ENCODE measurements at regions not wholly inside any gene's neighbourhood (a gene's known extent, or its start where the extent isn't known, plus 50 kb on each side); places are given as distances from the start of the nearest gene placed in this dataset.
"Not testable (repeated sequence)": the region's sequence is repeated elsewhere in the genome, so short reads cannot be mapped to it uniquely, and the experiment has no call there.

DNA sequence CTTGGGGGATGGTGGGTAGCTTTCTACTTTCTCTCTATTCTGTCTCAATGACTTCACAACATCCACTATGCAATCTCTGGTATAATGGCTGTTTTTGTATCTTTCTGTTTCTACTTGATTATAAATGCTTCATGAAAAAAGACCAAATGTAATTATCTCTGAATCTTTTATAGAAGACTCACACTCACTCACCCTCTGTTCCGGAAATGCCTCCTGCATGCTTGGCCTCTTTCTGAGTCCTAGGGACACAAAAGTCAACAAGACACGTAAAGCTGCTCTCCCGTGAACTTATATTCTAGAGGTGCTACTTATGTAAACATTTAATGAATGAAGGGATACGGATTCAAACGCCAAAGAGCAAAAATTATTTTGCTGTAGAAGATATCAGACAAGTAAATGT, 502.2 kb upstream of the SOX11 start:
- ATAC-seq (ENCODE audit: poor library complexity) (no peak), DNase-seq (no peak)
- Histone ChIP-seq H3K4me3 (ENCODE audit: low read length) (no peak overlapping the region), H3K9me3 (ENCODE audit: control insufficient read depth in 1 of 2, insufficient read depth in 1 of 2, low read length in 2 of 2) (peaks cover 0 to 4% of the 10 kb centered on the region in 2 experiments), H3K36me3 (ENCODE audit: insufficient read depth, low read length) (no peaks in the 10 kb centered on the region), H3K4me1 (ENCODE audit: insufficient read depth, low read length) (no peaks in the 10 kb centered on the region), H3K27ac (ENCODE audit: low read depth in 1 of 2, low read length in 2 of 2) (no peak overlapping the region), H3K27me3 (ENCODE audit: control insufficient read depth in 1 of 2, insufficient read depth in 2 of 2, low read length in 2 of 2) (no peaks in the 10 kb centered on the region)
- TF ChIP-seq, protein P1, sequence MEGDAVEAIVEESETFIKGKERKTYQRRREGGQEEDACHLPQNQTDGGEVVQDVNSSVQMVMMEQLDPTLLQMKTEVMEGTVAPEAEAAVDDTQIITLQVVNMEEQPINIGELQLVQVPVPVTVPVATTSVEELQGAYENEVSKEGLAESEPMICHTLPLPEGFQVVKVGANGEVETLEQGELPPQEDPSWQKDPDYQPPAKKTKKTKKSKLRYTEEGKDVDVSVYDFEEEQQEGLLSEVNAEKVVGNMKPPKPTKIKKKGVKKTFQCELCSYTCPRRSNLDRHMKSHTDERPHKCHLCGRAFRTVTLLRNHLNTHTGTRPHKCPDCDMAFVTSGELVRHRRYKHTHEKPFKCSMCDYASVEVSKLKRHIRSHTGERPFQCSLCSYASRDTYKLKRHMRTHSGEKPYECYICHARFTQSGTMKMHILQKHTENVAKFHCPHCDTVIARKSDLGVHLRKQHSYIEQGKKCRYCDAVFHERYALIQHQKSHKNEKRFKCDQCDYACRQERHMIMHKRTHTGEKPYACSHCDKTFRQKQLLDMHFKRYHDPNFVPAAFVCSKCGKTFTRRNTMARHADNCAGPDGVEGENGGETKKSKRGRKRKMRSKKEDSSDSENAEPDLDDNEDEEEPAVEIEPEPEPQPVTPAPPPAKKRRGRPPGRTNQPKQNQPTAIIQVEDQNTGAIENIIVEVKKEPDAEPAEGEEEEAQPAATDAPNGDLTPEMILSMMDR (IDR thresholded peaks at IDR 0.05), result no peak
- Mint-ChIP-seq H3K27me3 (no peaks in the 10 kb centered on the region), H3K27ac (no peak overlapping the region), H3K4me3 (no peak overlapping the region), H3K36me3 (ENCODE audit: low read depth) (no peaks in the 10 kb centered on the region), H3K4me1 (ENCODE audit: low read depth) (no peaks in the 10 kb centered on the region), H3K9me3 (no peaks in the 10 kb centered on the region)
- ChIA-PET CTCF (no interaction called here), POLR2A (no interaction called here)
- intact Hi-C loops (cut with DNase I, micrococcal nuclease), result no loop called here

DNA sequence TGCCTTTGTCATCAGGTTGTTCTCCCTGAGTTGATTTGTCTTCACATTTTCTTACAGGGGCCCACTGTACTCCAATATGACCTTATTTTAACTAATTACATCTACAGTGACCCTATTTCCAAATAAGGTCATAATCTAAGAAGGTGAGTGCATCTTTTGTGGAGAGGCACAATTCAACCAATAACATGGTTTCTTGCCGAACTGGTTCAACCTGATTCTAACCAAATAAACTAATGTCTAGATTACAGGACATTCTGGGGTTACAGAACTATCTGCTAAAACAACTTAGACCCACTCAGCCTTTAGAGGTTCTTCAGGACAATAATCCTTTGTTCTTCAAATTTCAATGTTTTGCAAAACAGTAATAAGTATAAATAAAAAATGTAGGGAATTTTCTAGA, 496.5 kb upstream of the SOX11 start:
- Histone ChIP-seq H3K36me3 (ENCODE audit: insufficient read depth, low read length) (no peaks in the 10 kb centered on the region), H3K4me3 (ENCODE audit: low read length) (no peak overlapping the region), H3K27ac (ENCODE audit: low read depth in 1 of 2, low read length in 2 of 2) (no peak overlapping the region), H3K4me1 (ENCODE audit: insufficient read depth, low read length) (no peaks in the 10 kb centered on the region), H3K9me3 (ENCODE audit: control insufficient read depth in 1 of 2, insufficient read depth in 1 of 2, low read length in 2 of 2) (peaks cover 0 to 3% of the 10 kb centered on the region in 2 experiments), H3K27me3 (ENCODE audit: control insufficient read depth in 1 of 2, insufficient read depth in 2 of 2, low read length in 2 of 2) (no peaks in the 10 kb centered on the region)
- ChIA-PET POLR2A (no interaction called here), CTCF (no interaction called here)
- H3K36me3 Mint-ChIP-seq (ENCODE audit: low read depth), result no peaks in the 10 kb centered on the region
- TF ChIP-seq, protein P1 (IDR thresholded peaks at IDR 0.05), result no peak
- intact Hi-C loops (cut with DNase I, micrococcal nuclease), result no loop called here
- no peaks in the 10 kb centered on the region for H3K27me3 Mint-ChIP-seq
- peaks cover 2% of the 10 kb centered on the region for H3K9me3 Mint-ChIP-seq
- no peaks in the 10 kb centered on the region for H3K4me1 Mint-ChIP-seq (ENCODE audit: low read depth)
- H3K27ac Mint-ChIP-seq, result no peak overlapping the region
- DNase-seq, result no peak
- ATAC-seq (ENCODE audit: poor library complexity), result no peak
- H3K4me3 Mint-ChIP-seq, result no peak overlapping the region

- Mint-ChIP-seq H3K27ac (no peak overlapping the region), H3K4me1 (ENCODE audit: low read depth) (no peaks in the 10 kb centered on the region), H3K36me3 (ENCODE audit: low read depth) (no peaks in the 10 kb centered on the region), H3K9me3 (peaks cover 9% of the 10 kb centered on the region), H3K4me3 (no peak overlapping the region), H3K27me3 (no peaks in the 10 kb centered on the region)
- H3K4me3 ChIP-seq (ENCODE audit: low read length), result no peak overlapping the region
- CTCF ChIA-PET, result no interaction called here
- intact Hi-C loops (cut with DNase I, micrococcal nuclease), result no loop called here
- H3K9me3 ChIP-seq (ENCODE audit: control insufficient read depth in 1 of 2, insufficient read depth in 1 of 2, low read length in 2 of 2), result no peaks in the 10 kb centered on the region
- POLR2A ChIA-PET, result interaction anchor here (0.7 kb wide), 1 partner anchor 9 kb away, joined by 3 read pairs; no protein-coding TSS in a partner anchor
- no peak overlapping the region for H3K27ac ChIP-seq (ENCODE audit: low read depth in 1 of 2, low read length in 2 of 2)
- H3K4me1 ChIP-seq (ENCODE audit: insufficient read depth, low read length), result no peaks in the 10 kb centered on the region
- DNase-seq, result no peak
- no peaks in the 10 kb centered on the region for H3K36me3 ChIP-seq (ENCODE audit: insufficient read depth, low read length)
- H3K27me3 ChIP-seq (ENCODE audit: control insufficient read depth in 1 of 2, insufficient read depth in 2 of 2, low read length in 2 of 2), result no peaks in the 10 kb centered on the region
- TF ChIP-seq, protein P1 (IDR thresholded peaks at IDR 0.05), result no peak
- no peak for ATAC-seq (ENCODE audit: poor library complexity)
Measured at GRCh38 chr2:5203134-5203755, 488.9 kb upstream of the SOX11 start.

- peaks cover 11% of the 10 kb centered on the region for H3K9me3 Mint-ChIP-seq
- H3K36me3 Mint-ChIP-seq (ENCODE audit: low read depth); H3K36me3 ChIP-seq (ENCODE audit: insufficient read depth, low read length); H3K4me1 Mint-ChIP-seq (ENCODE audit: low read depth); intact Hi-C loops (cut with DNase I, micrococcal nuclease); ATAC-seq (ENCODE audit: poor library complexity); H3K9me3 ChIP-seq (ENCODE audit: control insufficient read depth in 1 of 2, insufficient read depth in 1 of 2, low read length in 2 of 2); H3K27ac Mint-ChIP-seq; H3K27ac ChIP-seq (ENCODE audit: low read depth in 1 of 2, low read length in 2 of 2); DNase-seq; H3K4me3 Mint-ChIP-seq; H3K4me3 ChIP-seq (ENCODE audit: low read length); H3K27me3 ChIP-seq (ENCODE audit: control insufficient read depth in 1 of 2, insufficient read depth in 2 of 2, low read length in 2 of 2); H3K27me3 Mint-ChIP-seq; POLR2A ChIA-PET; H3K4me1 ChIP-seq (ENCODE audit: insufficient read depth, low read length); CTCF ChIA-PET: not testable (repeated sequence)
Measured at GRCh38 chr2:5206742-5207141, 485.4 kb upstream of the SOX11 start.

All from CD4-positive, alpha-beta T cell (primary cell).